GM19099 (cell line): ENCODE measurements at regions not wholly inside any gene's neighbourhood (a gene's known extent, or its start where the extent isn't known, plus 50 kb on each side); places are given as distances from the start of the nearest gene placed in this dataset.

ENCODE experiments used
- POLR2A ChIP-seq: IDR thresholded peaks from 3 replicates; pipeline ENCODE4 v1.6.1; 2011; ENCODE audit warnings: low read depth; ENCODE audit not compliant: insufficient read length; ENCODE audit errors: extremely low read depth

- TF ChIP-seq POLR2A: no peak
Observed at GRCh38 chr11:19436932-19437331, 196.2 kb upstream of the E2F8 start.

- no peak for TF ChIP-seq POLR2A
Observed at GRCh38 chr11:19435306-19435989, 194.7 kb upstream of the E2F8 start.

GRCh38 chr11:19433791-19434190 is 193.0 kb upstream of the E2F8 start:
- TF ChIP-seq POLR2A: no peak

GRCh38 chr11:19433367-19433766 is 192.6 kb upstream of the E2F8 start:
- peak; percentile 40 for TF ChIP-seq POLR2A

GRCh38 chr11:19432370-19433061 is 191.8 kb upstream of the E2F8 start:
- no peak for TF ChIP-seq POLR2A

GRCh38 chr11:19430754-19431398 is 190.1 kb upstream of the E2F8 start:
- TF ChIP-seq POLR2A: no peak

- no peak for TF ChIP-seq POLR2A
Observed at GRCh38 chr11:19430346-19430745, 189.6 kb upstream of the E2F8 start.

- no peak for TF ChIP-seq POLR2A
Observed at GRCh38 chr11:19429108-19429760, 188.5 kb upstream of the E2F8 start.

- no peak for TF ChIP-seq POLR2A
Observed at GRCh38 chr11:19428206-19429002, 187.7 kb upstream of the E2F8 start.

GRCh38 chr11:19426756-19427403 is 186.1 kb upstream of the E2F8 start:
- no peak for TF ChIP-seq POLR2A

GRCh38 chr11:19426011-19426755 is 185.4 kb upstream of the E2F8 start:
- no peak for TF ChIP-seq POLR2A

GRCh38 chr11:19422276-19422675 is 181.5 kb upstream of the E2F8 start:
- TF ChIP-seq POLR2A: no peak

GRCh38 chr11:19420868-19421533 is 180.3 kb upstream of the E2F8 start:
- no peak for TF ChIP-seq POLR2A
